T47D (cell line): ENCODE measurements at regions not wholly inside any gene's neighbourhood (a gene's known extent, or its start where the extent isn't known, plus 50 kb on each side); places are given as distances from the start of the nearest gene placed in this dataset.

Experiments
- DNase-seq, 2 experiments: peaks; one replicate each; pipeline versions ENCODE4 v3.0.0 to v3.0.0-alpha.2; 2011 to 2012; ENCODE audit warnings: low read depth in 1 of 2, low spot score in 1 of 2
- JUND ChIP-seq: IDR thresholded peaks from 2 replicates; pipeline ENCODE4 v1.6.1; 2012; ENCODE audit warnings: low read depth
- in situ Hi-C: cut with HindIII; loops from 2 replicates; pipeline ENCODE4 v1.10.0; 2016; ENCODE audit warnings: low sequenced_read_pairs, low pct_unique_long_range_greater_than_20kb

- TF ChIP-seq JUND: no peak
- DNase-seq: no peak
- in situ Hi-C loops: no loop called here
Measured at GRCh38 chr13:106337096-106337850, 198.2 kb downstream of the EFNB2 start.

GRCh38 chr13:106336668-106337067 lies 198.8 kb downstream of the EFNB2 start:
- DNase-seq: peak in 1 of 2 experiments; percentile 18
- in situ Hi-C loops: no loop called here
- no peak for TF ChIP-seq JUND

GRCh38 chr13:106332621-106333020 lies 202.8 kb downstream of the EFNB2 start:
- TF ChIP-seq JUND: no peak
- in situ Hi-C loops: no loop called here
- DNase-seq: no peak

GRCh38 chr13:106331116-106331515 lies 204.3 kb downstream of the EFNB2 start:
- no peak for TF ChIP-seq JUND
- in situ Hi-C loops: no loop called here
- DNase-seq: no peak

GRCh38 chr13:106329941-106330340 lies 205.5 kb downstream of the EFNB2 start:
- in situ Hi-C loops: no loop called here
- TF ChIP-seq JUND: no peak

GRCh38 chr13:106326751-106327150 lies 208.7 kb downstream of the EFNB2 start:
- no peak for DNase-seq
- no peak for TF ChIP-seq JUND
- in situ Hi-C loops: no loop called here

More at GRCh38 chr13:106329941-106330340, 205.5 kb downstream of the EFNB2 start:
- no peak for DNase-seq

GRCh38 chr13:106324444-106324843 lies 211.0 kb downstream of the EFNB2 start:
- no peak for TF ChIP-seq JUND
- in situ Hi-C loops: no loop called here
- no peak for DNase-seq

- no peak for DNase-seq
- TF ChIP-seq JUND: no peak
Measured at GRCh38 chr13:106322628-106323027, 212.8 kb downstream of the EFNB2 start.

GRCh38 chr13:106318941-106319411 lies 216.5 kb downstream of the EFNB2 start:
- in situ Hi-C loops: no loop called here
- DNase-seq: no peak
- TF ChIP-seq JUND: no peak

More at GRCh38 chr13:106322628-106323027, 212.8 kb downstream of the EFNB2 start:
- in situ Hi-C loops: no loop called here

- in situ Hi-C loops: no loop called here
- no peak for DNase-seq
- no peak for TF ChIP-seq JUND
Measured at GRCh38 chr13:106314417-106314816, 221.0 kb downstream of the EFNB2 start.

GRCh38 chr13:106311004-106311403 lies 224.5 kb downstream of the EFNB2 start:
- DNase-seq: no peak
- no peak for TF ChIP-seq JUND
- in situ Hi-C loops: no loop called here

- in situ Hi-C loops: no loop called here
- no peak for DNase-seq
- no peak for TF ChIP-seq JUND
Measured at GRCh38 chr13:106310291-106310865, 225.1 kb downstream of the EFNB2 start.

- no peak for TF ChIP-seq JUND
- in situ Hi-C loops: no loop called here
Measured at GRCh38 chr13:106306748-106307277, 228.6 kb downstream of the EFNB2 start.

GRCh38 chr13:106302843-106303242 lies 232.6 kb downstream of the EFNB2 start:
- in situ Hi-C loops: no loop called here
- no peak for TF ChIP-seq JUND
- DNase-seq: no peak

More at GRCh38 chr13:106306748-106307277, 228.6 kb downstream of the EFNB2 start:
- no peak for DNase-seq
